ENCODE measurements at regions not wholly inside any gene's neighbourhood (a gene's known extent, or its start where the extent isn't known, plus 50 kb on each side); places are given as distances from the start of the nearest gene placed in this dataset.
"Not testable (repeated sequence)": the region's sequence is repeated elsewhere in the genome, so short reads cannot be mapped to it uniquely, and the experiment has no call there.

DNA sequence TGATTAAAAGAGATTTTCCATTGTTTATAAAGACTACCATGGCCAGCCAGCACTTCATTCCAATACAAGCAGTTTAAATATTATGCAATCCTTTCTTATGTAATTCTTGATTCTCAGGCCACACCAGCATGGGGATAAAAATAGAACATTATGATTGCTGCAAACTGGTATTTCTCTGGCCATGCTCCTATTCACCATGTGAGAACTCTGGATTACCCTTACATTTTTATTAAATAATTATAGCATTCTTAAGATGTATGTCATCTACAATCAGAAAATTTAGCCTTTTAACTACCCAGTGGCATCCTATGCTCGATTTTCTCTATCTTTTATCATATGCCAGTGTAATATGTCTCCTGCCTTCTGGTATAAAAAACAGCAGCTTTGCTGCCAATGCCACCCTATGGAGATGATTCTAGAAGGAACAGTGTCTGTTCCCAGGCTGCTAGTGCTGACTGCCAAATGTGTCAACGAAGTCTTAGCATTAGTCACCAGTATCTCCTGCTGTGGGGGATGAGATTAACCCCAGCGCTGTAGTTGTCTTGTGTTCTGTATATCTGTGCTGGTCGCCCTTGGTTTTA is 501.4 kb downstream of the BCKDHB start:
- DNase-seq, result no peak

DNA sequence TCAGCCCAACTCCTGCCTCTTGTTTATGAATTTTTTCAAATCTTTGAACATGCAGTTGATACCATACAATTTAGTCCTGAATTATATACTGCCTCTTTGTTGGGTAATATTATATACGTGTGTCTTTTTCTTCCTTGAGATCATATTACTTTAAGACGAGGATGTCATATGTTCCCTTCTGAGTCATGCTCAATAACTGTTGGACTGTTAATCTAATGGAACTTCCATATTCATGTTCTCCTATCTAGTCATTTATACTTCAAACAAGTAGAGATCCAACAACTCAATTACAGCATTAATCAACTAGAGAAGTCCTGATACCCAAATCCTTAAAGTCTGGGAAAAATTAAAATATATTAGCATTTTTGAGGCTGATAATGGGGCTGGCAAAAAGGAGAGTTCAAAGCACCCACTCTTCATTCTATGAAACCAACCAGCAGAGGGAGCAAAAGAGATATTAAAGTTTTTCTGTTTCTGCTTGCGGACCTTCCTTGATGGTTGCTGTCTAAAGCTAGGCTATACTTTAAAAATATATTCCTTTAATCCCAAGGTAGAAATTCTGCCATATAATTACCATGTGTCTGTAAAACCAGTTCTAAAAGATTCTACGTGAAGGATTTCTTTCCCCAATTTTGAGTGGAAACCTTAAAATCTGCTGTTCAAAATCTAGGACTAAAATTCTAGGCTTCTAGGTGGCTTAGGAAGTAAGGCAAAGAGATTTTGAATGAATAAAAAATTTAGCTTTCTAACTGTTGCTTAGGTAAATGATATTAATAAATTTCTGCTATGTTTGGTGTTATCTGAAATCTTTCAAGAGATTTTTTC is 498.9 kb downstream of the BCKDHB start:
- peak; percentile 13 to 67 (median 37) for DNase-seq

DNA sequence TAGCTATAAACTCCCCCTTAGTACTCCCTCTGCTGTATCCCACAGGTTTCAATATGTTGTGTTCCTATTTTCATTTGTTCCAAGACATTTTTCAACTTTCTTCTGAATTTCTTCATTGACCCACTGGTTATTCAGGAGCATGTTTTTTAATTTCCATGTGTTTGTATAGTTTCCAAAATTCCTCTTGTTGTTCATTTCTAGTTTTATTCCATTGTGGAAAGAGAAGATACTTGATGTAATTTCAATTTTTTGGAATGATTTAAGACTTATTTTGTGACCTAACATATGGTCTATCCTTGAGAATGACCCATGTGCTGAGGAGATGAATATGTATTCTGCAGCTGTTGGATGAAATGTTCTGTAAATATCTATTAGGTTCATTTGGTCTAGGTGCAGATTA is 497.2 kb downstream of the BCKDHB start:
- no peak for DNase-seq

DNA sequence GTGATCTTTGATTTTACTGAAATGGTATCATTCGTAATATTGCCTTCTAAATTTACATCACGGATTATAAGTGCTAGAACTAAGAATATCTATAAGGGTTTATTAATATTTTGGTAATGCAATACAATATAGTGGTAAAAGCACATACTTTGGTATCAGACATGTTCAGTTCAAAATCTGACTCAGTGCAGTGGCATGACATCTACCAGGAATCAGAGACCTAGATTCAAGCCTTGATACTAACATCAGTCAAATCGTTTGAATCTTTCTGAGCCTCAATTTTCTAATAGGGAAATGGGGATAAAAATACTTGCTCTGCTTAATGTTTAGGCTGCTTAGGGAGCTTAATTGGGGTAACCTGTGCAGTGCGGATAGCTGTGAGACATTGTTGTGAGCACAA is 488.0 kb downstream of the BCKDHB start:
- DNase-seq, result no peak

- DNase-seq, result no peak
Observed at GRCh38 chr6:80592436-80592835, 486.0 kb downstream of the BCKDHB start.

DNA sequence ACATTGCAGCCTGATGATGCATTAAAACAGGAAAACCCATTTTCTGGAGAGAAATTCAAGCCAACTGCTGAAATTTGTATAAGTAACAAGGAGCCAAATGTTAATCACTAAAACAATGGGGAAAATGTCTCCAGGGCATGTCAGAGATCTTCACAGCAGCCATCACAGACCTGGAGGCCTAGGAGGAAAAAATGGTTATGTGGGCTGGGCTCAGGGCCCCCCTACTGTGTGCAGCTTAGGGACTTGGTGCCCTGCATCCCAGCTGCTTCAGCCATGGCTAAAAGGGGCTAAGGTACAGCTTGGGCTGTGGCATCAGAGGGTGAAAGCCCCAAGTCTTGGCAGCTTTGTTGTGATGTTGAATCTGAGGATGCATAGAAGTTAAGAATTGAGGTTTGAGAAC is 479.8 kb downstream of the BCKDHB start:
- no peak for DNase-seq

GRCh38 chr6:80579391-80580023 is 473.0 kb downstream of the BCKDHB start:
- DNase-seq, result no peak

GRCh38 chr6:80573320-80573719 is 466.8 kb downstream of the BCKDHB start:
- DNase-seq, result not testable (repeated sequence)

- DNase-seq, result peak in 1 of 3 experiments; percentile 42
Observed at GRCh38 chr6:80566361-80566760, 459.9 kb downstream of the BCKDHB start.

DNA sequence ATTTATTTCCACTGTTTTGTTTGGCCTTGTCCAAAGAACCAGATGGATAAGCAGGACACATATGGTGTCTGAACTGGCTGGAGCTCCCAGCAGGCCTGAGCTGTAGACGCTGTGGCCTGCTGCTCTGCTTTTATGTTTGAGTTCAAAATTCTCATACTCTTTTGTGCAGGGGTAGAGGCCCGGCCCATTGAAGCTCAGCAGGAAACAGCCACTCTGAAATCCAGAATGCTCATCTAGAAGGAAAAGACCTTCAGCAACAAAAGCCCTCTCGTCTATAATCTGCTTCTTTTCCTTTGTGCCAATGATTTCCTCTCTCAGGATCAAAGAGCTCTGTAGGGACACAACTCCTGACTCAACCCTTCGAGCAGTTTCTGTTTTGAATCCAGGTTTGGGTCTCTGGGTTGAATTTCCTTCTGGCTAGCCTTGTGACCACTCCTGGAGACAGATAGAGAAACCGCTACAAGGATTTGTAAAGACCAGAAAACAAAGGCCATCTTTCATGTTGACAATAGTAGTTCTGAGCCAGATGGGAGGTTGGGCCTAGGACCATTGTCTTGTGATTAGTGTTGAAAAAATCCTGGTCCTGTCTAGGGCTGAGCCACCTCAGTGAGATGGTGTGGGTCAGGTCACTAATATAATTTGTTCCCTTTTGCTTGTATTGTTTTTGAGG is 446.7 kb downstream of the BCKDHB start:
- no peak for DNase-seq

GRCh38 chr6:80550748-80551147 is 444.3 kb downstream of the BCKDHB start:
- no peak for DNase-seq

DNA sequence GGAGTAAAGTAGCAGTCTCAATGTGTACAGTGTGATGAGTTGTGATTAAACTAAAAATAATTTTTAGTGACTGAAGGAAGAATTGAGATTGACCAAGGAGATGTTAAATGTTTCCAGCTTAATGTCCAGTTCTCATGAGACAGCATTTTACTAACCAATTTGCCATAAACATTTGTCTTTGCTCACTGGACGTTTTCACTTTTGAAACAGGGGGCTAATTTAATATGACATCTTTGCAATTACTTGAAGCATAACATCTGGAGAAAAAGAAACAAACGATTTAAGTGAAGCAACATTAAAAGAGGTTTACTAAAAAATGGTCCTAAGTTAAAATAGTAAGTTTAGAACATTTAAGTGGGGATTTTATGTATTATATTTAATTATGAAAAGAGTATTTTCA is 443.8 kb downstream of the BCKDHB start:
- DNase-seq, result no peak

DNA sequence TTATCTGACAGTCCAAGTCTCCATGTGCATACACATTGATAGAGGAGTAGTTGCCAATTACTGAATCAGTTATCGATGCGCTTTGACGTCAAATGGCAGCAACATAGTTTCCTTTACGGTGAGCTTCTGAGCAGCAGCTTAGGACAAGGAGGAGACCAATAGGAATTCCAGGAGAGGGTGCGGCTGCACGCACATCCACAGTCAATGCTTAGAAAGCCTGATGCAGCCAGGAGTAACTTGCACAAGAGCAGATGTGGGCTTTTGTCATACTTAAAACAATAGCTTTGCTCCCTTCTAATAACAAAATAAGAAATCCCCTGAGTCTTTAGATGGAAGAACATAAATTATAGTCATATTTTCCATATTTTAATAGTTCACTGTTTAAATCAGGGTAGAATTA is 442.1 kb downstream of the BCKDHB start:
- no peak for DNase-seq

DNA sequence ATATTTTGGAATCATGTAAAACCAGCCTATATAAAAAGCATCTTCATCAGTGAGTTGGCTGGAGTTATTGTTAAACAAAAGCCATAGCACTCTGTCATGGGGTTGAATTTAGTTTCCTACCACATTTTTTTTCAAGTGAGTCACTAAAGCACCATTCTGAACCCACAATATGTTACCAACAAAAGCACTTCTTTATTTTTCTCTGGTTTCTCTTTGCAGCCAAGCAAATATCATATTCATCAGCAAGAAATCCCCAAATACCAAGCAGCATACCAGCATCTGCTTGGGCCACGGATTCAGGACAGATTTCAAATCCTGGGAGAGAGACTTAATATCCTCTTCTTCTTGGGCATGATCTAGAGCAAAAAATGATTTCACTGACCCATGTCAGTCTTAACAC is 441.4 kb downstream of the BCKDHB start:
- no peak for DNase-seq

- no peak for DNase-seq
Observed at GRCh38 chr6:80544976-80545722, 438.7 kb downstream of the BCKDHB start.

DNA sequence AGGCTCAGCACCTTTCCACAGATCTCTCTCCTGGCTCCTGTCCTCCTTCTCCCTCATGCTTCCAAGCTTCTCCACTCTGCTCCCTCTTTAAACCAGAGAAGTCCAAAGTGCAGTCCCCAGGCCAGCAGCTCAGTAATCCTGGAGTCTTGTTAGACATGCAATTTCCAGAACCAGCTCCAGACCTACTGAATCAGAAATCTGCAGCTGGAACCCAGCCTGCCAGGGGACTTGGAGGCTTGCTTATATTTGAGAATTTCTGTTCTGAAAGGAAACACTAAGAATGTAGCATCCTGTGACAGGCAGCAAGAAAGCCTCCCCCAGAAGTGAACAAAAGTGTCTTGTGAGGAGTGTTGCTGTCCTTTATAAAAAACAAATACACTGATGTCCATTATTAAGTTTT is 438.1 kb downstream of the BCKDHB start:
- DNase-seq, result no peak

GRCh38 chr6:80543598-80544222 is 437.2 kb downstream of the BCKDHB start:
- no peak for DNase-seq

DNA sequence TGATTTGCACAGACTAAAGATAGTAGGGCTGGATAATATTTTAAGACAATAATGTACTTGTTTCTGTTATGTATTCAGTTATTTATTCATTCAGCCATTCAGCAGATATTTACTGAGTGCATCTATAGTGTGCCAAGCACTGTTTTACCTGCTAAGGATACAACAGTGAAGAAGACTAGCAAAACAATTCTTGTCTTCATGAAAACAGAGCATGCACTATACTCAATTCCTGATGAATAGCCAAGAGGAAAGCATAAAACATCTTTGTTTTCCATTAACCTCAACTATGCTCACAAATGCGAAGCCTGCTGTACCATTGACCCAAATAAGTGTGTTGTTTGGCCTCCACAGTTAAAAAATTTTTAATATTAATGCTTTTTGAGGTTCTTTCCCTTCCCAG is 436.7 kb downstream of the BCKDHB start:
- DNase-seq, result no peak

GRCh38 chr6:80541886-80542285 is 435.4 kb downstream of the BCKDHB start:
- DNase-seq, result no peak

GRCh38 chr6:80541181-80541580 is 434.7 kb downstream of the BCKDHB start:
- DNase-seq, result no peak

DNA sequence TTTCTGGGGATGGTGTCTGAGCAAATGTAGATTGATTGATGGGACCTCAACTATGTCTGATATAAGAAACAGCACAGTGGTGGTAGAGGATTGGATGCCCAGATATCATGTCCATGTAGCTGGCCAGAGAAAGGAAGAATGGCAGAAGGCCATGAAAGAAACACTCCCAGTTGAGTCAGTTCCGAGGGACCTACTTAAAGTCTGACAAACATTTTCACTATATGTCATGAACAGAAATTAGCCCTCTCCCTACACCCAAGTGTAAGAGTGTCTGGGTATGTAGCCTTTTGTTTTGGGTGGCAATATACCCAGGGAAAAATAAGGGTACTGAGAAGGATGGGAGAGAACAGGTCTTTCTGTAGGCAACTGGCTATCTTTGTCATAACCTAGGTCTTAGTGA is 434.2 kb downstream of the BCKDHB start:
- DNase-seq, result no peak

Measured in NCI-H1417 (cell line).